ENCODE measurements at regions not wholly inside any gene's neighbourhood (a gene's known extent, or its start where the extent isn't known, plus 50 kb on each side); places are given as distances from the start of the nearest gene placed in this dataset.

DNA sequence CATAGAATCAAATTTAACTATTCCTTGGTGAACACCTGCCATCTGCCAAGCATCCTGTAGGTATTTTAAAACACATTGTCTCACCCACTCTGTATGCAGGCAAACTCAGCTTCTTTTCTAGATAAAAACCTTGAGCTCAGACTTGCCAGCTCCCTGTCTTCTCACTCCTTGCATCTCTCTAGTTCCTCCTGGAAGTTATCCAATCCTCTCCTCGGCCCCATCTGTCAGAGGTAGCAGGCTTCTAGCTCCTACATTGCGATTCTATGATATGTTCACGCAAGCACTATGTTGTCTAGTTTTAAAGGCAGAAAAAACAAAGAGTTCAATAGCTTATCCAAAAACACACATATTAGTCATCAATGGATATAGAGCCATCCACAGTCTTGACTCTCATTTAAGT is 67.0 kb upstream of the APCDD1 start:
- no peak for DNase-seq (ENCODE audit: low read depth)

DNA sequence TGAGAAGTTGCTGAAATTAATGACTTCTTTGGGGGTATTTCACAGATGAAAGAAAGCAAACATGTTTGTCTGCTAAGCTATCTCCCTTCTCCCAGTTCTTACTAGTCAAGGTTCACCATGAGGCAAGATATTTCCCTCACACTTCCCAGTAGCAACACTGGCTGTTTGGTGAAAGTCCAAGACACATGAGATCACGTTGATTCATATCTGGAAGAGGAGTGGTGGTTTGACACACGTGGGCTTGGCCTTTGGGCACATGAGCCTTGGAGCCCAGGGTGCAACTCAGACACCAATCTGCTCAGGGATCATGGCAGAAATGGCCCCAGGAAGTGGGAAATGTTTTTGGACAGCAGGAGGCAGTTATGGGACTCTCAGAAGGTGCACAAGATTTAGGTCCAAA is 66.1 kb upstream of the APCDD1 start:
- no peak for DNase-seq (ENCODE audit: low read depth)

DNA sequence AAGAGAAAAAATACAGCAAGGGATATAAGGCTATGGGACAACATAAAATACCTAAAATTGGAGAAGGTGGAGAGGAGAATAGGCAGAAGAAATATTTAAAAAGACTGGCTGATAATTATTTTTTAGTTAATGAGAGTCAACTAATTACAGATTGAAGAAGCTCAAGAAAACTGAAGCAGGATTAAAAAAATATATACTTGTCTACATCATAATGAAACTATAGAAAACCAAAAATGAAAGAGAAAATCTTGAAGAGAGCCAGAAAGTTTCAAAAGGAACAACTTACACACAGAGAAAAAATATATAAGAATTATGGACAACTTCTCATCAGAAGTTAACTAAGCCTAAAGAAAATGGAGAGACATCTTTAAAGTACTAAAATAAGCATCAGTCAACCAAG is 62.9 kb upstream of the APCDD1 start:
- no peak for DNase-seq (ENCODE audit: low read depth)

DNA sequence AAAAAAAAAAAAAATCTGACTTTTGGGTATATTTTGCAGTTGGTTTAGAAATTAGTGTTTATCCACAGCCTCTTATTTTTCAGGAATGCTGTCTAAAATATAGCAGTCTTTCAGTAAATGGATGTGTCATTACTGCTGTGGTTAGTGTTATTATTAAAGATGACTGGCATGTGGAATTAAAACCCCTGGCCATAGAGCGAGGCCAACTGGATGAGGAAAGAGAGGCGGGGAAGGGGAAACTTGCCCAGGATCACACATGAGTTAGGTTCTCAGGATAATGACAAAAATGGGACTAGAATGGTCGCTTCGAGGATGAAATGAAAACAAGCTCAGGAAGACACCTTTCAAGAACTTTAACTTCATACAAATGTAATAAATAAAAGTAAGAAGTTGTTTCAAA is 57.4 kb upstream of the APCDD1 start:
- no peak for DNase-seq (ENCODE audit: low read depth)

DNA sequence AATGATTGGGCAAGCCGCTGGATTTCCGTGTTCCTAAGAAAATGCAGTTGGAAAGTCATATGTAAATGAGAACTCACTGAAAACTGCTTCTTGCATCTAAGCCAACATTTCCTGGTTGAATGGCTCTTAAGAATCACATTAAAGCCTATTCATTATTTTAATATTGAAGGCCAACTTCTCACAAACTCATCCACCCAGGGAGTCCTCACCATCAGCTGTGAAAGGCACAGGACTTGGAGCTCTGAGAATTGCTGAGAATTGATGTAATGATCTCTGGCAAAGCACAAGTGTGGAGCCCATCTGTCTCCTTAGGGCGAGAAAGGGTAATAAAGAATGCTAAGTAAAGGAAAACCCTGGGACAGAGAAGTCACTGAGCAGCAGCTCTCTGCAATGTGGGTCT is 55.9 kb upstream of the APCDD1 start:
- no peak for DNase-seq (ENCODE audit: low read depth)

DNA sequence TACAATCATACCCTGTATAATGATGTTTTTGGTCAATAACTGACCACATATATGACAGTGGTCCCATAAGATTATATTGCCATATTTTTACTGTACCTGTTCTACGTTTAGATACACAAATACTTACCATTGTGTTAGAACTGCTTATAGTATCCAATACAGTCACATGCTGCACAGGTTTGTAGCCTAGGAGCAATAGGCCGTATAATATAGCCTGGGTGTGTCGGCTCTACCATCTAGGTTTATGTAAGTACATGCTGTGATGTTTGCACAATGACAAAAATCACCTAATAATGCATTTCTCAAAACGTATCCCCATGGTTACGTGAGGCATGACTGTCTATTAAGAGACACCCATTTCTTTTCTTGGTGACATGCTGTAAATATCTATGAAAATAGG is 55.0 kb upstream of the APCDD1 start:
- no peak for DNase-seq (ENCODE audit: low read depth)

DNA sequence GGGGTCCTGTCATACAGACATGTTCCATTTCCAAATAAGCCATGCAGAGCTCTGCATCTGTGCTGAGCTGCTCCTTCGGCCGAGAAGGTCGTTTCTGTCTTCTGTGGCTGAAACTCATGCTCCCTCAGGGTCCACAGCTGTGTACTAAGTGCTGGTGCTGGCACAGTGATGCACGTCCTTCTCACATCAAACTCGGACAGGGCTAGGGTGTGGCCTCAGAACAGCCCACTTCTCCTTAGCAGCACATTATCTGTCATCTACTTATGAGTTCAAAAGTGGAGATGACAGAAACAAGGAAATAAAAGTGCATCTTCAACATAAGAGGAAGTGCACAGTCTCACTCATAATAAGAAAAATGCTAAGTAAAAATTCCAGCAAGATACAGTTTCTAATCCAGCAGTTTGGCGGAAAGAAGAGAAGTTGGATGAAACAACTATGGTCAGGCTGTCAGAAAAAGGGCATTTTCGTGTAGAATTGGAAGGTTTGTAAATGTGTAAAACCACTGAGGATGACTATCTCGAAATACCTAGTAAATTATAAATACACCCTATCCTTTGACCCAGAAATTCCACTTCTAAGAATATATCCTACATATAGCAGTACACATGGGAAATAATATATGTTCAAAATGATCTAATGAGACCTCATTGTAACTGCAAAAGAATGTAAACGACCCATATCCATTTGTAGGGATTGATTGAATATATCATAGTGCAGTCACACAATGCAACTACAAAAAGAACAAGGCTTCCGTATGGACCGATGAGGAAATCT is 53.7 kb upstream of the APCDD1 start:
- no peak for DNase-seq (ENCODE audit: low read depth)

DNA sequence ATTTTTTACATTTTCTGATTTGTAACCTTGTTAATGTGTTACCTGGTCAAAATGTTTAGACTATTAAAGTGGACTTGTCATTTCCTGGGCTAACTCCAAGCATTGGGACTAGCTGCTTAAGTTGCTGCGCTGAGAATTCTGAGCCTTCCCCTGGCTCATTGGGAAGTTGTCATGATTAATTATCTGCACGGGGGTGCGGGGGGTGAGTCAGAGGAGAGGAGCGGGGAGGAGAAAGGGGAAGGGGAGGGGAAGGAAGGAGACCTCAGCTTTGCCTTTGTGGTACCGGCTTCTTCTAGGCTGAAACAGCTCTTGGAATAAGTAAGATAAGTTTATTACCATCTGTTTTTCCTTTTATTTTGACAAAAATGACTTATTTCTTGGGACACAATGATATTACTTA is 52.9 kb upstream of the APCDD1 start:
- no peak for DNase-seq (ENCODE audit: low read depth)

DNA sequence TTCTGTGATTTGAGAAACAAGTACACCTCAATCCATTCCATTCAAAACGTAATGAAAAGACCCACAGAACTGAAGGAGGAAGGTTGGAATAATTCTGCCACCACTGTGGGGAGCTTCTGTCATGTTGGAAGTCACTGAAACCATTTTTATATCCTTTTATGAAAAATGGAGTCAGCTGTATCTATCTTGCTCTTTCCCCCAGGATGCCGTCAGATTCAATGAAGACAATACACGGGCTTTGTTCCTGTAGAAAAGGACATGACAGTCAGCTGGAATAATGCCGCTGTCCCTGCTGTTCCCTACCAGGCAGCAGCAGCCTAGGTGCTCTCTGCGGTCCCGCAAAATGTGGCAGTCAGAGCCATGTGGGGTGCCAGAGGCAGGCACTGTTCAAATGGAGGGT is 52.5 kb upstream of the APCDD1 start:
- DNase-seq (ENCODE audit: low read depth): no peak

DNA sequence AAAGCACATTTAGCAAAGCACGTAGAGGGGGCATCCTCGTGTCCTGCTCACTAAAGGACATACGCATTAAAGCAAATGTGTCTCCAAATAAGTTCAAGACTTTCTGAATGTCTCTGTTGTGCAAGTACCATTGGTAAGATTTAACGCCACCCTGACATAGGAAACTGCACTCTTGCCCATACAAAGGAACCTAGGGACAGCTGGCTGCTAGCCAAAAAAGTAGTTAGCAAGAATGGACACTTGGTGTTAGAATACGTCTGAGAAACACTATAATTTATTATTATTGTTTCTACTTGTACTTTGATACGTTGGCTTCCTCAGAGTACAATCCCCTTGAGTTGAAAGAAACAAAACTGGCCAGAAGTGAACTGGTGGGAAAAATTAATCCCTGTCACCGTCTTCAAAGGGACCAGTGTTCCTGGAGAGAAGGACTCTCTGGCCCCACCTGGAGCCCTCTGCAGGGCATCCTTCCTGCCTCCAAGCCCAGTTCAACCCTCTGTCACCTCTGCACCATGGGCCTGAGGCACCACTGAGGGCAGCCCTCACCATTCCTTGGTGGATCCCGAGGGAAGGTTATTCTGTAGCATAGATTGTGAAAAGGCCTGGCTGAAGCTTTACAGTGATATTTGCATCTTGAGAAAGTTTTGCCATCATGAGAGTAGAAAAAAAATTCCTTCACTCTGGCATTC is 51.4 kb upstream of the APCDD1 start:
- no peak for DNase-seq (ENCODE audit: low read depth)

DNA sequence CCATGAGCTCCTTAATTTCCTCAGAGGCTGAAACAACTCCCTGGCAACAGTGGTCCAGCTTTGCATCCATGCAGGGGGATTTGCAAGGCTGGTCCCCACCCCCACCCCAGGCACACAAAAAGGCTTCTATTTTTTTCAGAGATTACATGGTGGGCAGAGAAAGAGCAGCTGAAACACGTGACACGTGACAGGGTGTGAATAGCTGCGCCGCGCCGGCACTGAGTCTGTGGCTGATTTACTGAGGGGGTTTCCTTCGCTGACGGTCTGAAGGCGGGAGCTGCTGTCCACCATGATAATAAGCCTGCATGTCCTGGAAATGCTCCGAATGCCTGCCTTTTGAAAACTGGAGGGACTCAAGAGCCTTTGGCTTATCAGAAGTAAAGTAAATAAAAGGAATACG is 50.7 kb upstream of the APCDD1 start:
- no peak for DNase-seq (ENCODE audit: low read depth)

DNA sequence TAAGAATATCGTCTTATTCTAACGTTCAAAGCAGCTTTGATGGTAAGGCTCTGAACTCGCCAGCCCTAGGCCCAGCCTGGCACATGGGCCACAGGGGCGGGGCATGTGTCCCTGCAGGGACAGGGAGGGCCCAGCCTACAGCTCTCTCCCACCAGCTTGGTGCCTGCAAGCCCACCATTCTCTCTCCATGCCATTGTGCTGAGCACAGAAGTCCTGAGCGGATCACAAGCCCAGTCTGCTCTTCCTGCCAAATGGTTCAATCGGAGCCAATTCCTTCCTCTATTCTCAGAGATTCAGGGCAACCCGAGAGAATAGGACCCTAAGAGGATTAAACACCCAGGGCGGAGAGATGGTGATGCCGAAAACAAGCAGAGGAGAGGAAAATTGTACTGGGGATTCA is 50.3 kb upstream of the APCDD1 start:
- no peak for DNase-seq (ENCODE audit: low read depth)
